ENCODE measurements at regions not wholly inside any gene's neighbourhood (a gene's known extent, or its start where the extent isn't known, plus 50 kb on each side); places are given as distances from the start of the nearest gene placed in this dataset.

GRCh38 chr5:61675015-61675692 is 343.1 kb downstream of the ZSWIM6 start:
- POLR2A ChIA-PET (ENCODE audit: partially characterized antibody): no interaction called here
- Histone ChIP-seq H2BK20ac (ENCODE audit: low read length) (no peak overlapping the region), H3K23ac (ENCODE audit: insufficient read length) (no peak overlapping the region), H3K14ac (ENCODE audit: insufficient read length) (no peak overlapping the region), H3K9me3 (ENCODE audit: insufficient read depth in 2 of 2, low read depth in 1 of 2, low read length in 1 of 2) (no peaks in the 10 kb centered on the region), H3K27ac (ENCODE audit: low read depth, low read length) (no peak overlapping the region), H2BK120ac (replicated peaks; ENCODE audit: low read depth, low read length) (no peak overlapping the region), H4K8ac (ENCODE audit: extremely low read depth, insufficient read depth, low read length) (no peak overlapping the region), H2BK12ac (ENCODE audit: low read depth, low read length) (peak overlapping the region; percentile 71; the same call in 1 of the 2 replicates), H4K91ac (replicated peaks; ENCODE audit: insufficient read length, low read length) (peak overlapping the region; percentile 75), H3K27me3 (replicated peaks in 1 of 4; ENCODE audit: control insufficient read depth in 3 of 4, extremely low read depth in 1 of 4, insufficient read depth in 3 of 4, low read length in 3 of 4) (no peaks in the 10 kb centered on the region), H3K23me2 (ENCODE audit: low read depth, low read length) (0 out of 2 replicates have a peak, but pooled peaks cover 1% of the 10 kb centered on the region), H2BK5ac (ENCODE audit: low read depth, low read length) (no peak overlapping the region), H3K4me3 (ENCODE audit: extremely low read depth in 1 of 4, insufficient read depth in 2 of 4, low read depth in 3 of 4, low read length in 4 of 4) (no peak overlapping the region), H3K9ac (replicated peaks in 1 of 4; ENCODE audit: extremely low read depth in 1 of 4, low read depth in 3 of 4, low read length in 3 of 4) (no peak overlapping the region), H2BK15ac (ENCODE audit: low read length) (peak overlapping the region; percentile 40; the same call in 1 of the 2 replicates), H3K4ac (replicated peaks; ENCODE audit: insufficient read length, low read depth, low read length) (no peak overlapping the region), H3K18ac (ENCODE audit: extremely low read depth, low read length) (no peak overlapping the region), H2AK5ac (ENCODE audit: low read depth, low read length) (no peak overlapping the region), H4K20me1 (replicated peaks in 1 of 2; ENCODE audit: control insufficient read depth in 1 of 2, insufficient read depth in 2 of 2, low read length in 2 of 2) (no peaks in the 10 kb centered on the region), H3K79me2 (ENCODE audit: control insufficient read depth in 1 of 2, insufficient read depth in 2 of 2, low read length in 2 of 2) (no peaks in the 10 kb centered on the region), H3K79me1 (ENCODE audit: low read depth, low read length) (no peaks in the 10 kb centered on the region), H3K4me2 (ENCODE audit: insufficient read depth in 1 of 2, low read depth in 2 of 2, low read length in 2 of 2) (no peak overlapping the region), H3K36me3 (ENCODE audit: control insufficient read depth in 2 of 4, insufficient read depth in 4 of 4, low read length in 3 of 4) (no peaks in the 10 kb centered on the region), H4K5ac (ENCODE audit: insufficient read length, low read depth, low read length) (no peak overlapping the region), H3K56ac (replicated peaks; ENCODE audit: insufficient read length, low read depth, low read length) (no peak overlapping the region), H3K4me1 (replicated peaks in 1 of 4; ENCODE audit: control insufficient read depth in 3 of 4, insufficient read depth in 4 of 4, low read length in 3 of 4) (peaks cover 0 to 2% (median 0%) of the 10 kb centered on the region in 4 experiments; a peak in 4 of 7 replicates), H2AFZ (ENCODE audit: low read length) (peak overlapping the region; percentile 0; the same call in 1 of the 2 replicates)
- TF ChIP-seq RAD21 (IDR thresholded peaks at IDR 0.05 in 1 of 2, conservative IDR thresholded peaks at IDR 0.05 in 1 of 2; ENCODE audit: low read depth in 2 of 2, low read length in 2 of 2): peak; percentile 37 to 42
- TF ChIP-seq, protein P1, sequence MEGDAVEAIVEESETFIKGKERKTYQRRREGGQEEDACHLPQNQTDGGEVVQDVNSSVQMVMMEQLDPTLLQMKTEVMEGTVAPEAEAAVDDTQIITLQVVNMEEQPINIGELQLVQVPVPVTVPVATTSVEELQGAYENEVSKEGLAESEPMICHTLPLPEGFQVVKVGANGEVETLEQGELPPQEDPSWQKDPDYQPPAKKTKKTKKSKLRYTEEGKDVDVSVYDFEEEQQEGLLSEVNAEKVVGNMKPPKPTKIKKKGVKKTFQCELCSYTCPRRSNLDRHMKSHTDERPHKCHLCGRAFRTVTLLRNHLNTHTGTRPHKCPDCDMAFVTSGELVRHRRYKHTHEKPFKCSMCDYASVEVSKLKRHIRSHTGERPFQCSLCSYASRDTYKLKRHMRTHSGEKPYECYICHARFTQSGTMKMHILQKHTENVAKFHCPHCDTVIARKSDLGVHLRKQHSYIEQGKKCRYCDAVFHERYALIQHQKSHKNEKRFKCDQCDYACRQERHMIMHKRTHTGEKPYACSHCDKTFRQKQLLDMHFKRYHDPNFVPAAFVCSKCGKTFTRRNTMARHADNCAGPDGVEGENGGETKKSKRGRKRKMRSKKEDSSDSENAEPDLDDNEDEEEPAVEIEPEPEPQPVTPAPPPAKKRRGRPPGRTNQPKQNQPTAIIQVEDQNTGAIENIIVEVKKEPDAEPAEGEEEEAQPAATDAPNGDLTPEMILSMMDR (IDR thresholded peaks at IDR 0.05; ENCODE audit: control extremely low read depth in 1 of 3, insufficient read depth in 1 of 3, low read depth in 1 of 3, low read length in 3 of 3): peak in 2 of 3 experiments; percentile 25 to 41; a peak in 2 of 4 replicates
- TF ChIP-seq BCL11A (IDR thresholded peaks at IDR 0.05; ENCODE audit: low read depth in 2 of 2, low read length in 2 of 2): no peak
- CTCF ChIA-PET (ENCODE audit: partially characterized antibody): interaction anchor here (0.8 to 7.3 kb wide), 5 partner anchors 9 to 259 kb away, joined by 3 to 51 read pairs (median 3); no protein-coding TSS in a partner anchor
- DNase-seq (ENCODE audit: low read depth in 1 of 2, low spot score in 2 of 2) (no peak), FAIRE-seq (no peak)
- WGBS, 2 experiments (ENCODE audit: extremely low coverage in 1 of 2, insufficient coverage in 1 of 2, insufficient read length in 1 of 2, insufficient replicate concordance in 2 of 2, low coverage in 1 of 2, low lambda C conversion rate in 2 of 2, missing lambda C conversion rate in 1 of 2): 91% methylated on average over 5 of the region's 5 CpGs; no CpG with 5 or more reads in 1 of the 2 experiments
